ENCODE measurements at regions not wholly inside any gene's neighbourhood (a gene's known extent, or its start where the extent isn't known, plus 50 kb on each side); places are given as distances from the start of the nearest gene placed in this dataset.

DNA sequence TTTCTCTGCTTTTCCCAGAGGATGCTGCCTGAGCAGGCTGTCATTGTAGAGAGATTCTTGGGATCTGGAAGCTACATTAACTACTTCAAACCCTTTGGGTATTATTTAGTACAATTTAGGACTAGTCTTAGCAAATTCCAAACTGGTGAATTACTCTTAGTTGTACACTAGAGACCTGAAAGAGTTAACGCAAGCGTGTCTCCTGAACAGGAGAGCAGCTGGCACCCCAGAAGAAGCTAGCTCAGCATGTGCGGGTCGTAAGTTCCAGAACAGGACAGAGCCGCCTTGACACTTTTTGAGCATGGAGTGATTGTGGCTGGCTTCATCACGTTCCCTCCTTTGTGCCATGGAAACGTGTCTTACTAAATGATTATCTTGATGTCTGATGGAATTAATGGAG, 495.7 kb upstream of the TPK1 start:
- 6% methylated on average over 7 of the region's 7 CpGs for WGBS (ENCODE audit: missing lambda C conversion rate)

DNA sequence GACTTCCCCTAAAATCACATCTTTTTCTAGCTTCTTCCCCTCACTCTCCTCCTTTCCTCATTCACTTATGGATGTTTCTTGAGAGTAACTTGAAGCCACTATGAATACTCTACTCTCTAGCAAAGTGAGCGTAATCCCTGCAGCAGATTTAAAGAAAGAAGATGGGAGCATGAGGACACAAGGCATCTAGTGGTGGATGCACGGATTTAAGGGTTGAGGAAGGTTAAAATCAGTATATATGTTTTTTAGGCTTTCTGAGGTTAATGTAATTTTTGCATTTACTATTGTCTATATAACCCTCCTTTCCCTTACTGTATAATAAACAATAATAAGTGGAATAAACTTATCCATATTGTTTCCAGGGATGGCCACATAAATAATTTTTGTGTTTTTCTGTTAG, 495.2 kb upstream of the TPK1 start:
- TF ChIP-seq HOXB13 (CRISPR knock-in tag; IDR thresholded peaks at IDR 0.05; ENCODE audit: low read depth) = no peak
- ATAC-seq (no peak), DNase-seq (ENCODE audit: low read depth in 1 of 2, low spot score in 1 of 2) (no peak), FAIRE-seq (no peak)
- ChIA-PET CTCF (no interaction called here), POLR2A (no interaction called here)
- no peak overlapping the region for H3K4me2 ChIP-seq
- WGBS (ENCODE audit: missing lambda C conversion rate) = 3% methylated on average over 2 of the region's 2 CpGs
- no peaks in the 10 kb centered on the region; the same call in 2 of the 3 replicates for H3K9me3 ChIP-seq
- no peak overlapping the region for H3K27ac ChIP-seq
- H3K4me1 ChIP-seq = no peaks in the 10 kb centered on the region
- H3K4me3 ChIP-seq = no peak overlapping the region

More for the DNA sequence above, 495.7 kb upstream of the TPK1 start:
- no peak for TF ChIP-seq FOXS1 (CRISPR knock-in tag; IDR thresholded peaks at IDR 0.05)
- TF ChIP-seq EHMT2 (IDR thresholded peaks at IDR 0.05; ENCODE audit: low read depth) = no peak
- no peak for TF ChIP-seq CHD2 (IDR thresholded peaks at IDR 0.05; ENCODE audit: low read length, partially characterized antibody)
- no peak for TF ChIP-seq MYC (IDR thresholded peaks at IDR 0.05; ENCODE audit: borderline replicate concordance, low read length)
- TF ChIP-seq HEYL (CRISPR knock-in tag; IDR thresholded peaks at IDR 0.05) = no peak
- TF ChIP-seq, protein P1, sequence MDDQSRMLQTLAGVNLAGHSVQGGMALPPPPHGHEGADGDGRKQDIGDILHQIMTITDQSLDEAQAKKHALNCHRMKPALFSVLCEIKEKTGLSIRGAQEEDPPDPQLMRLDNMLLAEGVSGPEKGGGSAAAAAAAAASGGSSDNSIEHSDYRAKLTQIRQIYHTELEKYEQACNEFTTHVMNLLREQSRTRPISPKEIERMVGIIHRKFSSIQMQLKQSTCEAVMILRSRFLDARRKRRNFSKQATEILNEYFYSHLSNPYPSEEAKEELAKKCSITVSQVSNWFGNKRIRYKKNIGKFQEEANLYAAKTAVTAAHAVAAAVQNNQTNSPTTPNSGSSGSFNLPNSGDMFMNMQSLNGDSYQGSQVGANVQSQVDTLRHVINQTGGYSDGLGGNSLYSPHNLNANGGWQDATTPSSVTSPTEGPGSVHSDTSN (IDR thresholded peaks at IDR 0.05) = no peak
- no peak for TF ChIP-seq TP53 (CRISPR knock-in tag; IDR thresholded peaks at IDR 0.05)
- no peak for TF ChIP-seq GATA3 (IDR thresholded peaks at IDR 0.05; ENCODE audit: borderline replicate concordance)
- TF ChIP-seq ZC3H11A (IDR thresholded peaks at IDR 0.05) = no peak
- TF ChIP-seq CBX2 (IDR thresholded peaks at IDR 0.05; ENCODE audit: borderline replicate concordance, low read depth) = no peak
- no peak for TF ChIP-seq ZNF302 (CRISPR knock-in tag; IDR thresholded peaks at IDR 0.05)
- no peak for TF ChIP-seq RFX5 (IDR thresholded peaks at IDR 0.05)
- no peak for TF ChIP-seq NR3C1 (IDR thresholded peaks at IDR 0.05)
- TF ChIP-seq, protein P2, sequence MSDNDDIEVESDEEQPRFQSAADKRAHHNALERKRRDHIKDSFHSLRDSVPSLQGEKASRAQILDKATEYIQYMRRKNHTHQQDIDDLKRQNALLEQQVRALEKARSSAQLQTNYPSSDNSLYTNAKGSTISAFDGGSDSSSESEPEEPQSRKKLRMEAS (IDR thresholded peaks at IDR 0.05) = no peak
- TF ChIP-seq EP300 (IDR thresholded peaks at IDR 0.05) = no peak
- no peak for TF ChIP-seq TFCP2L1 (CRISPR knock-in tag; IDR thresholded peaks at IDR 0.05)
- TF ChIP-seq JUN (IDR thresholded peaks at IDR 0.05) = no peak
- Histone ChIP-seq H3K9me3 (no peaks in the 10 kb centered on the region; the same call in 2 of the 3 replicates), H3K4me3 (no peak overlapping the region), H3K4me1 (no peaks in the 10 kb centered on the region), H3K27ac (no peak overlapping the region), H3K4me2 (no peak overlapping the region)
- ChIA-PET CTCF (no interaction called here), POLR2A (no interaction called here)
- FAIRE-seq (no peak), ATAC-seq (no peak), DNase-seq (ENCODE audit: low read depth in 1 of 2, low spot score in 1 of 2) (no peak)

DNA sequence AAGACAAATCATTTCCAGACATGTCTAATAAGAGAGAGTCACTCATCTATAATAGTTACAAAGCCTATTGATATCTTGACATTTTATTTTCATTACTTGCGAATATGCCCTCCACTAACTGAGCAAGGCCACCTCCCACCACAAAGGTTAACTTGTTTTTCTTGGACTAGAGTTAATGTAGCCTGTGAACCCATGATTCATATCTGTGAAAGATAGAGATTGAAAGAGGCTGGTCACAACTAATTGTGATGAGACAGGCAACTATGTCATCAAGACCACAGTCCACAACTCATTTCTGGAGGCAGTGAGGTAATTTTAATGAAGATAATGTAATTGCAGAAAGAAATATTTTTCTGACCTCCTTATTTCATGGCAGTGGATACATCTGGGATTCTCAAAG, 491.8 kb upstream of the TPK1 start:
- no peaks in the 10 kb centered on the region for H3K4me1 ChIP-seq

More for the DNA sequence above, 491.8 kb upstream of the TPK1 start:
- Histone ChIP-seq H3K4me2 (no peak overlapping the region), H3K9me3 (no peaks in the 10 kb centered on the region; the same call in 2 of the 3 replicates), H3K27ac (no peak overlapping the region), H3K4me3 (no peak overlapping the region)
- ATAC-seq (no peak), DNase-seq (ENCODE audit: low read depth in 1 of 2, low spot score in 1 of 2) (no peak), FAIRE-seq (no peak)
- 0% methylated on average over 1 of the region's 1 CpG for WGBS (ENCODE audit: missing lambda C conversion rate)
- TF ChIP-seq HEYL (CRISPR knock-in tag; IDR thresholded peaks at IDR 0.05) (no peak), TFCP2L1 (CRISPR knock-in tag; IDR thresholded peaks at IDR 0.05) (no peak), ESRRA (IDR thresholded peaks at IDR 0.05; ENCODE audit: borderline replicate concordance, low read length) (no peak), BHLHE40 (IDR thresholded peaks at IDR 0.05; ENCODE audit: low read depth, low read length) (no peak), ZSCAN20 (CRISPR knock-in tag; IDR thresholded peaks at IDR 0.05) (no peak), JUN (IDR thresholded peaks at IDR 0.05) (no peak), GATA3 (IDR thresholded peaks at IDR 0.05; ENCODE audit: borderline replicate concordance) (no peak), NR3C1 (IDR thresholded peaks at IDR 0.05) (no peak), HOXB13 (CRISPR knock-in tag; IDR thresholded peaks at IDR 0.05; ENCODE audit: low read depth) (no peak), KDM5A (IDR thresholded peaks at IDR 0.05) (no peak), FOXS1 (CRISPR knock-in tag; IDR thresholded peaks at IDR 0.05) (no peak)
- TF ChIP-seq, protein P3, sequence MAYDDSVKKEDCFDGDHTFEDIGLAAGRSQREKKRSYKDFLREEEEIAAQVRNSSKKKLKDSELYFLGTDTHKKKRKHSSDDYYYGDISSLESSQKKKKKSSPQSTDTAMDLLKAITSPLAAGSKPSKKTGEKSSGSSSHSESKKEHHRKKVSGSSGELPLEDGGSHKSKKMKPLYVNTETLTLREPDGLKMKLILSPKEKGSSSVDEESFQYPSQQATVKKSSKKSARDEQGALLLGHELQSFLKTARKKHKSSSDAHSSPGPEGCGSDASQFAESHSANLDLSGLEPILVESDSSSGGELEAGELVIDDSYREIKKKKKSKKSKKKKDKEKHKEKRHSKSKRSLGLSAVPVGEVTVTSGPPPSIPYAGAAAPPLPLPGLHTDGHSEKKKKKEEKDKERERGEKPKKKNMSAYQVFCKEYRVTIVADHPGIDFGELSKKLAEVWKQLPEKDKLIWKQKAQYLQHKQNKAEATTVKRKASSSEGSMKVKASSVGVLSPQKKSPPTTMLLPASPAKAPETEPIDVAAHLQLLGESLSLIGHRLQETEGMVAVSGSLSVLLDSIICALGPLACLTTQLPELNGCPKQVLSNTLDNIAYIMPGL (CRISPR knock-in tag; IDR thresholded peaks at IDR 0.05; ENCODE audit: borderline replicate concordance) = no peak
- TF ChIP-seq, protein P4, sequence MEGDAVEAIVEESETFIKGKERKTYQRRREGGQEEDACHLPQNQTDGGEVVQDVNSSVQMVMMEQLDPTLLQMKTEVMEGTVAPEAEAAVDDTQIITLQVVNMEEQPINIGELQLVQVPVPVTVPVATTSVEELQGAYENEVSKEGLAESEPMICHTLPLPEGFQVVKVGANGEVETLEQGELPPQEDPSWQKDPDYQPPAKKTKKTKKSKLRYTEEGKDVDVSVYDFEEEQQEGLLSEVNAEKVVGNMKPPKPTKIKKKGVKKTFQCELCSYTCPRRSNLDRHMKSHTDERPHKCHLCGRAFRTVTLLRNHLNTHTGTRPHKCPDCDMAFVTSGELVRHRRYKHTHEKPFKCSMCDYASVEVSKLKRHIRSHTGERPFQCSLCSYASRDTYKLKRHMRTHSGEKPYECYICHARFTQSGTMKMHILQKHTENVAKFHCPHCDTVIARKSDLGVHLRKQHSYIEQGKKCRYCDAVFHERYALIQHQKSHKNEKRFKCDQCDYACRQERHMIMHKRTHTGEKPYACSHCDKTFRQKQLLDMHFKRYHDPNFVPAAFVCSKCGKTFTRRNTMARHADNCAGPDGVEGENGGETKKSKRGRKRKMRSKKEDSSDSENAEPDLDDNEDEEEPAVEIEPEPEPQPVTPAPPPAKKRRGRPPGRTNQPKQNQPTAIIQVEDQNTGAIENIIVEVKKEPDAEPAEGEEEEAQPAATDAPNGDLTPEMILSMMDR (IDR thresholded peaks at IDR 0.05) = no peak
- ChIA-PET POLR2A (no interaction called here), CTCF (no interaction called here)

All from A549 (cell line).